ENCODE measurements at regions not wholly inside any gene's neighbourhood (a gene's known extent, or its start where the extent isn't known, plus 50 kb on each side); places are given as distances from the start of the nearest gene placed in this dataset.

GRCh38 chrX:142616636-142617035 is 409.1 kb upstream of the SPANXN4 start:
- BruUV-seq (replicated peaks): no TSS peak

More at GRCh38 chrX:142616636-142617035, 409.1 kb upstream of the SPANXN4 start:
- no peak overlapping the region for H3K4me3 ChIP-seq (ENCODE audit: insufficient read depth, low read depth, low read length)
- H3K56ac ChIP-seq (ENCODE audit: extremely low read depth, insufficient read depth, low read length): no peak overlapping the region
- H2BK20ac ChIP-seq (ENCODE audit: low read depth, low read length): no peak overlapping the region
- no peak for DNase-seq
- intact Hi-C loops (cut with micrococcal nuclease) (no loop called here), in situ Hi-C loops (cut with MboI; ENCODE audit: low sequenced_read_pairs) (no loop called here), dilution Hi-C loops (cut with HindIII; ENCODE audit: low sequenced_read_pairs, unreplicated experiment) (no loop called here)
- TF ChIP-seq MXI1 (IDR thresholded peaks at IDR 0.05; ENCODE audit: borderline replicate concordance, low read depth, low read length) (no peak), RAD21 (IDR thresholded peaks at IDR 0.05; ENCODE audit: low read length) (no peak), RCOR1 (IDR thresholded peaks at IDR 0.05; ENCODE audit: insufficient replicate concordance, low read length) (no peak), MAZ (IDR thresholded peaks at IDR 0.05; ENCODE audit: borderline replicate concordance, low read depth, low read length) (no peak), SMC3 (IDR thresholded peaks at IDR 0.05; ENCODE audit: low read depth, low read length) (no peak), BHLHE40 (IDR thresholded peaks at IDR 0.05; ENCODE audit: low read depth, low read length) (no peak), MAFK (IDR thresholded peaks at IDR 0.05; ENCODE audit: low read depth, low read length) (no peak), CEBPB (IDR thresholded peaks at IDR 0.05; ENCODE audit: low read depth, low read length) (no peak), FOS (IDR thresholded peaks at IDR 0.05; ENCODE audit: low read depth, low read length) (no peak), ELK1 (IDR thresholded peaks at IDR 0.05; ENCODE audit: borderline replicate concordance, low read depth, low read length) (no peak), CTCF (conservative IDR thresholded peaks at IDR 0.05; ENCODE audit: low read depth, low read length) (no peak), RFX5 (IDR thresholded peaks at IDR 0.05; ENCODE audit: low read depth, low read length) (no peak), CHD1 (IDR thresholded peaks at IDR 0.05; ENCODE audit: low read depth, low read length) (no peak), NFE2L2 (IDR thresholded peaks at IDR 0.05; ENCODE audit: low read depth, low read length) (no peak), USF2 (IDR thresholded peaks at IDR 0.05; ENCODE audit: low read depth, low read length) (no peak), POLR2A (IDR thresholded peaks at IDR 0.05; ENCODE audit: low read depth, low read length) (no peak)
- no peak overlapping the region for H4K91ac ChIP-seq (ENCODE audit: insufficient read depth, low read depth, low read length)
- no peaks in the 10 kb centered on the region for H3K79me1 ChIP-seq (ENCODE audit: low read depth in 1 of 2, low read length in 2 of 2)
- H2BK15ac ChIP-seq (ENCODE audit: low read depth, low read length): no peak overlapping the region
- H3K4me1 ChIP-seq (ENCODE audit: control insufficient read depth, insufficient read depth, low read length): no peaks in the 10 kb centered on the region
- CTCF ChIA-PET: interaction anchor here (0.5 kb wide), 1 partner anchor 19 kb away, joined by 3 read pairs; no protein-coding TSS in a partner anchor
- H3K23ac ChIP-seq (ENCODE audit: low read depth, low read length): no peak overlapping the region
- H3K27ac ChIP-seq (ENCODE audit: insufficient read depth, low read length): no peak overlapping the region
- no peaks in the 10 kb centered on the region for H3K9me3 ChIP-seq (ENCODE audit: control insufficient read depth, insufficient read depth, low read length)
- no peaks in the 10 kb centered on the region for H4K20me1 ChIP-seq (ENCODE audit: insufficient read depth, low read length)
- no peak overlapping the region for H3K14ac ChIP-seq (replicated peaks; ENCODE audit: low read depth, low read length)
- H3K36me3 ChIP-seq (ENCODE audit: control insufficient read depth, insufficient read depth, low read length): no peaks in the 10 kb centered on the region
- H4K8ac ChIP-seq (ENCODE audit: low read depth in 2 of 2, low read length in 2 of 2): no peak overlapping the region
- no peak overlapping the region for H4K5ac ChIP-seq (ENCODE audit: low read depth, low read length)
- POLR2A ChIA-PET (ENCODE audit: unreplicated experiment): no interaction called here
- H2AFZ ChIP-seq (replicated peaks; ENCODE audit: low read length, poor library complexity): no peak overlapping the region
- no peak overlapping the region for H2AK5ac ChIP-seq (ENCODE audit: low read depth, low read length)
- no peak overlapping the region for H2BK120ac ChIP-seq (ENCODE audit: low read depth, low read length)
- no peak for ATAC-seq (ENCODE audit: low read depth)
- H3K9ac ChIP-seq (ENCODE audit: low read depth, low read length): no peak overlapping the region
- no CpG with 5 or more reads among the region's 3 CpGs for WGBS, 2 experiments (ENCODE audit: extremely low coverage in 2 of 2, insufficient read length in 1 of 2)
- no peaks in the 10 kb centered on the region for H3K27me3 ChIP-seq (ENCODE audit: control insufficient read depth, insufficient read depth, low read length)
- H3K4me2 ChIP-seq (ENCODE audit: low read depth, low read length): no peak overlapping the region
- H3K18ac ChIP-seq (ENCODE audit: low read depth, low read length): no peak overlapping the region
- H3K9me1 ChIP-seq (ENCODE audit: insufficient read depth, low read length): no peaks in the 10 kb centered on the region
- H2AK9ac ChIP-seq (replicated peaks; ENCODE audit: low read depth, low read length, poor library complexity): no peak overlapping the region
- H2BK5ac ChIP-seq (ENCODE audit: low read depth, low read length, poor library complexity, severe bottlenecking): no peak overlapping the region
- H3K4ac ChIP-seq (ENCODE audit: low read depth, low read length): no peak overlapping the region

All from IMR-90 (cell line).